ENCODE measurements at regions not wholly inside any gene's neighbourhood (a gene's known extent, or its start where the extent isn't known, plus 50 kb on each side); places are given as distances from the start of the nearest gene placed in this dataset.

GRCh38 chr5:93883459-93883858 is 142.1 kb upstream of the POU5F2 start:
- no peak for DNase-seq (ENCODE audit: low read depth, low spot score)

More at GRCh38 chr5:93883459-93883858, 142.1 kb upstream of the POU5F2 start:
- TF ChIP-seq FOS (IDR thresholded peaks at IDR 0.05; ENCODE audit: borderline replicate concordance, insufficient read depth, low read length) (no peak), MAX (IDR thresholded peaks at IDR 0.05; ENCODE audit: insufficient read depth, insufficient read length) (no peak), JUN (IDR thresholded peaks at IDR 0.05; ENCODE audit: borderline replicate concordance, insufficient read depth, insufficient read length, low read depth) (no peak), POLR2AphosphoS5 (IDR thresholded peaks at IDR 0.05; ENCODE audit: insufficient read depth, low read depth, low read length) (no peak), CTCF (IDR thresholded peaks at IDR 0.05; ENCODE audit: extremely low read depth in 1 of 2, insufficient read depth in 1 of 2, low read depth in 1 of 2, low read length in 2 of 2) (no peak), EZH2 (IDR thresholded peaks at IDR 0.05; ENCODE audit: borderline replicate concordance, low read depth, low read length, severe bottlenecking) (no peak), MYC (IDR thresholded peaks at IDR 0.05; ENCODE audit: low read depth, low read length) (no peak), GATA2 (IDR thresholded peaks at IDR 0.05; ENCODE audit: insufficient read depth, insufficient read length, low read depth, low read length) (no peak), POLR2A (IDR thresholded peaks at IDR 0.05; ENCODE audit: low read depth, low read length) (no peak)
- no peaks in the 10 kb centered on the region for H3K4me1 ChIP-seq (ENCODE audit: control insufficient read depth, extremely low read depth, insufficient read depth, low read length)
- H3K27me3 ChIP-seq (ENCODE audit: control insufficient read depth in 2 of 2, insufficient read depth in 2 of 2, low read length in 2 of 2): no peaks in the 10 kb centered on the region
- ChIA-PET CTCF (interaction anchor here (0.9 to 3.1 kb wide), 3 partner anchors 9 to 15 kb away, joined by 3 to 16 read pairs (median 13); no protein-coding TSS in a partner anchor), POLR2A (no interaction called here)
- no TSS peak for BruUV-seq (replicated peaks)
- intact Hi-C loops (cut with micrococcal nuclease): no loop called here
- dilution Hi-C loops (cut with MboI; ENCODE audit: extremely low pct_ligation_motif_present, low sequenced_read_pairs): no loop called here
- H3K9me1 ChIP-seq (replicated peaks; ENCODE audit: control insufficient read depth, extremely low read depth, insufficient read depth, low read length): no peaks in the 10 kb centered on the region
- no peaks in the 10 kb centered on the region for H3K79me2 ChIP-seq (ENCODE audit: control insufficient read depth, insufficient read depth, low read length)
- H3K27ac ChIP-seq (ENCODE audit: insufficient read depth, low read depth, low read length): no peak overlapping the region
- H3K9ac ChIP-seq (replicated peaks; ENCODE audit: extremely low read depth, insufficient read depth, low read length): no peak overlapping the region
- no peak overlapping the region for H3K4me3 ChIP-seq (replicated peaks in 1 of 3; ENCODE audit: insufficient read depth in 1 of 3, low read depth in 1 of 3, low read length in 3 of 3)
- H3K9me3 ChIP-seq (replicated peaks; ENCODE audit: control insufficient read depth, insufficient read depth, low read length): no peaks in the 10 kb centered on the region
- H4K20me1 ChIP-seq (replicated peaks; ENCODE audit: control insufficient read depth, extremely low read depth, insufficient read depth, low read length): no peaks in the 10 kb centered on the region
- no peak for FAIRE-seq
- H2AFZ ChIP-seq (ENCODE audit: low read depth, low read length): no peak overlapping the region
- no peak overlapping the region for H3K4me2 ChIP-seq (ENCODE audit: insufficient read depth, low read length)
- no peaks in the 10 kb centered on the region for H3K36me3 ChIP-seq (ENCODE audit: control insufficient read depth in 2 of 2, extremely low read depth in 1 of 2, insufficient read depth in 2 of 2, low read length in 2 of 2)

Data from endothelial cell of umbilical vein (primary cell).